ENCODE measurements at regions not wholly inside any gene's neighbourhood (a gene's known extent, or its start where the extent isn't known, plus 50 kb on each side); places are given as distances from the start of the nearest gene placed in this dataset.

DNA sequence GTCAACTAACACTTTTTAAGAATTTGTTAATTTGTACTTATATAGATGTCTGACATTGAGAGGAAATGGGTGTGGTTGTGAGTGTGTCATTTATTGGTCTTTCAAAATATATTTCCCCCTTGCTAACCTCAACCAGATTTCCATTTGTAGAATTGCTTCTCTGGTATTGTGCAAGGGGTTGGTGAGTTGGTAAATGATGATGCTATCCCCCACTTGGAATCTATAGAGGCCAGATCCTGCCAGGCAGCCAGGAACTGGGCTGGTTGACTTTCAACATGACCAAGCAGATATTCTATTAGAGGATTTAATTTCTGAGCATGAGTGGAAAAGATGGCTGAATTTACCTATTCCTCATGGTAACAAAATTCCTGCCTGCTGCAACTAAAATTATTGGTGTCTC is 306.6 kb upstream of the KIF2A start:
- Histone ChIP-seq H3K4me1 (ENCODE audit: control insufficient read depth, low read length) (no peaks in the 10 kb centered on the region), H3K27ac (ENCODE audit: low read depth, low read length) (no peak overlapping the region), H3K9me3 (ENCODE audit: control insufficient read depth, insufficient read depth, low read length) (no peaks in the 10 kb centered on the region), H3K79me2 (ENCODE audit: control insufficient read depth, low read length) (no peaks in the 10 kb centered on the region), H4K20me1 (ENCODE audit: control insufficient read depth, insufficient read depth, low read depth, low read length) (no peaks in the 10 kb centered on the region), H3K4me2 (ENCODE audit: low read length) (no peak overlapping the region), H3K36me3 (ENCODE audit: control insufficient read depth, low read length) (no peaks in the 10 kb centered on the region), H3F3A (ENCODE audit: control insufficient read depth, insufficient read depth) (no peaks in the 10 kb centered on the region), H3K27me3 (ENCODE audit: control insufficient read depth, low read length) (no peaks in the 10 kb centered on the region), H3K4me3 (ENCODE audit: low read length) (no peak overlapping the region), H3K9me2 (replicated peaks; ENCODE audit: control insufficient read depth, low read length) (no peaks in the 10 kb centered on the region)
- TF ChIP-seq EZH2phosphoT487 (IDR thresholded peaks at IDR 0.05; ENCODE audit: borderline replicate concordance, low read length): no peak
- TF ChIP-seq, protein P1, sequence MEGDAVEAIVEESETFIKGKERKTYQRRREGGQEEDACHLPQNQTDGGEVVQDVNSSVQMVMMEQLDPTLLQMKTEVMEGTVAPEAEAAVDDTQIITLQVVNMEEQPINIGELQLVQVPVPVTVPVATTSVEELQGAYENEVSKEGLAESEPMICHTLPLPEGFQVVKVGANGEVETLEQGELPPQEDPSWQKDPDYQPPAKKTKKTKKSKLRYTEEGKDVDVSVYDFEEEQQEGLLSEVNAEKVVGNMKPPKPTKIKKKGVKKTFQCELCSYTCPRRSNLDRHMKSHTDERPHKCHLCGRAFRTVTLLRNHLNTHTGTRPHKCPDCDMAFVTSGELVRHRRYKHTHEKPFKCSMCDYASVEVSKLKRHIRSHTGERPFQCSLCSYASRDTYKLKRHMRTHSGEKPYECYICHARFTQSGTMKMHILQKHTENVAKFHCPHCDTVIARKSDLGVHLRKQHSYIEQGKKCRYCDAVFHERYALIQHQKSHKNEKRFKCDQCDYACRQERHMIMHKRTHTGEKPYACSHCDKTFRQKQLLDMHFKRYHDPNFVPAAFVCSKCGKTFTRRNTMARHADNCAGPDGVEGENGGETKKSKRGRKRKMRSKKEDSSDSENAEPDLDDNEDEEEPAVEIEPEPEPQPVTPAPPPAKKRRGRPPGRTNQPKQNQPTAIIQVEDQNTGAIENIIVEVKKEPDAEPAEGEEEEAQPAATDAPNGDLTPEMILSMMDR (IDR thresholded peaks at IDR 0.05; ENCODE audit: low read depth, low read length, poor library complexity, severe bottlenecking): no peak

DNA sequence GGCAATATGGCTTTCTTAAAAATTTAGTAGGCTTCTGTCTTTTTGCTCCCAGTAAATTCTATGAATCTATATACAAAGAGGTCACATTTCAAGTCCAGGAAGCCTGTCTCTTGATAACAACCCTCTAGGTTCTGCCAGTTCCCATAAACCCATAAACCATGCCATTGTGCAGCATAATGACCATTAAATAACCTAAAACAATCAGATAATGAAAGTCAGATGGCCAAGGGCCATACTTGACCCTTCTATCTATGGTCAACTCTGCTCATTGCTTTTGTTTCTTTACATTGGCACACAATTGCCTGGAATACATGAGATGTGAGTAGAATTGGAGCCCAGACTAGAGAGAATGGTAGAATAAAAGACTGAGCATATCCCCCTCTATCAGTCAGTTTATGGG is 305.4 kb upstream of the KIF2A start:
- no peaks in the 10 kb centered on the region for H3K9me2 ChIP-seq (replicated peaks; ENCODE audit: control insufficient read depth, low read length)
- H3K9me3 ChIP-seq (ENCODE audit: control insufficient read depth, insufficient read depth, low read length): no peaks in the 10 kb centered on the region
- H3K36me3 ChIP-seq (ENCODE audit: control insufficient read depth, low read length): no peaks in the 10 kb centered on the region
- H3K4me3 ChIP-seq (ENCODE audit: low read length): no peak overlapping the region
- TF ChIP-seq EZH2phosphoT487 (IDR thresholded peaks at IDR 0.05; ENCODE audit: borderline replicate concordance, low read length): no peak
- TF ChIP-seq, protein P1 (IDR thresholded peaks at IDR 0.05; ENCODE audit: low read depth, low read length, poor library complexity, severe bottlenecking): no peak
- no peak overlapping the region for H3K4me2 ChIP-seq (ENCODE audit: low read length)
- no peaks in the 10 kb centered on the region for H3F3A ChIP-seq (ENCODE audit: control insufficient read depth, insufficient read depth)
- no peaks in the 10 kb centered on the region for H3K4me1 ChIP-seq (ENCODE audit: control insufficient read depth, low read length)
- H3K79me2 ChIP-seq (ENCODE audit: control insufficient read depth, low read length): no peaks in the 10 kb centered on the region
- H3K27me3 ChIP-seq (ENCODE audit: control insufficient read depth, low read length): no peaks in the 10 kb centered on the region
- H3K27ac ChIP-seq (ENCODE audit: low read depth, low read length): no peak overlapping the region
- H4K20me1 ChIP-seq (ENCODE audit: control insufficient read depth, insufficient read depth, low read depth, low read length): no peaks in the 10 kb centered on the region

DNA sequence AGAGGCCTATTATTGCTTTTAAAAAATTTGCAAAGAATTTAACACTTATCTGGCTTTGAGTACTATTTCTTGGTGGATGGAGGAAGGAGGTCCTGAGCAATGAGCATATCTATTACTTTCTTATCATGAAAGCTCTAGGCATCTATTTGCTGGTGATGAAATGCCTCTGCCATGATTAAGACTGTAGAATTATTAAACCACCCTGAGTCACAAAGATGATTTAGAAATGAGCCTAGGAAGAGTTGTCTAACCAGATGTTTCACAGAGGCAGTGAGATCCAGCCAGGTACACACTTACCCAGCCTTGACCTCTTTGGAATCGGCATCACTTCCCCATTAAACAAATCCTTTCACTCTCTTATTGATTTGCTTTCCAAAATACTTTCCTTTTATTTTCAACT is 304.4 kb upstream of the KIF2A start:
- Histone ChIP-seq H3K4me1 (ENCODE audit: control insufficient read depth, low read length) (no peaks in the 10 kb centered on the region), H3K4me2 (ENCODE audit: low read length) (no peak overlapping the region), H4K20me1 (ENCODE audit: control insufficient read depth, insufficient read depth, low read depth, low read length) (no peaks in the 10 kb centered on the region), H3K9me2 (replicated peaks; ENCODE audit: control insufficient read depth, low read length) (no peaks in the 10 kb centered on the region), H3F3A (ENCODE audit: control insufficient read depth, insufficient read depth) (no peaks in the 10 kb centered on the region), H3K27ac (ENCODE audit: low read depth, low read length) (no peak overlapping the region), H3K79me2 (ENCODE audit: control insufficient read depth, low read length) (no peaks in the 10 kb centered on the region), H3K27me3 (ENCODE audit: control insufficient read depth, low read length) (no peaks in the 10 kb centered on the region), H3K9me3 (ENCODE audit: control insufficient read depth, insufficient read depth, low read length) (no peaks in the 10 kb centered on the region), H3K4me3 (ENCODE audit: low read length) (no peak overlapping the region), H3K36me3 (ENCODE audit: control insufficient read depth, low read length) (no peaks in the 10 kb centered on the region)
- TF ChIP-seq EZH2phosphoT487 (IDR thresholded peaks at IDR 0.05; ENCODE audit: borderline replicate concordance, low read length): no peak
- TF ChIP-seq, protein P1 (IDR thresholded peaks at IDR 0.05; ENCODE audit: low read depth, low read length, poor library complexity, severe bottlenecking): no peak

DNA sequence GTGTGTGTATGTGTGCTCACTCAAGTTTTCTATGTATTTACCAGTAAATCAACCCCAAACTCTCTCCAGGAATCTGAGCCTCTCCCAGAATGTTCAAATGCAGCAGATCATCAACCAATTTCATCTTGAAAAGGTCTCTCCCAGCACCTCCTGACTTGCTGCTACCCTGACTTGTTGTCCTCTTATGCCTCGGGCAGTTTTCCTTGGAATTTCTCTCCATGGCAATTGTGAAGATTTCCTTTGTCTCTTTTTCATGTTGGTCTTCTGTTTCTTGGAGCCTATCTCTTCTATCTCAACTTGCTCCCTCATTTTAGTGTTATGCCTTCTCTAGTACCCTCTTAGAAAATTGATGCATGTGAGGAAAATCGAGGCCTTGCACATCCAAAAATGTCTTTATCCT is 303.6 kb upstream of the KIF2A start:
- Histone ChIP-seq H3K4me3 (ENCODE audit: low read length) (no peak overlapping the region), H3K9me3 (ENCODE audit: control insufficient read depth, insufficient read depth, low read length) (no peaks in the 10 kb centered on the region), H3K27ac (ENCODE audit: low read depth, low read length) (no peak overlapping the region), H3K9me2 (replicated peaks; ENCODE audit: control insufficient read depth, low read length) (no peaks in the 10 kb centered on the region), H3K79me2 (ENCODE audit: control insufficient read depth, low read length) (no peaks in the 10 kb centered on the region), H3K36me3 (ENCODE audit: control insufficient read depth, low read length) (no peaks in the 10 kb centered on the region), H3F3A (ENCODE audit: control insufficient read depth, insufficient read depth) (no peaks in the 10 kb centered on the region), H3K4me2 (ENCODE audit: low read length) (no peak overlapping the region), H3K27me3 (ENCODE audit: control insufficient read depth, low read length) (no peaks in the 10 kb centered on the region), H3K4me1 (ENCODE audit: control insufficient read depth, low read length) (no peaks in the 10 kb centered on the region), H4K20me1 (ENCODE audit: control insufficient read depth, insufficient read depth, low read depth, low read length) (no peaks in the 10 kb centered on the region)
- TF ChIP-seq EZH2phosphoT487 (IDR thresholded peaks at IDR 0.05; ENCODE audit: borderline replicate concordance, low read length): no peak
- TF ChIP-seq, protein P1 (IDR thresholded peaks at IDR 0.05; ENCODE audit: low read depth, low read length, poor library complexity, severe bottlenecking): no peak

All from DOHH2 (cell line).